Activated naive CD8-positive, alpha-beta T cell treated with anti-CD3 and anti-CD28 coated beads, Interleukin-2, amount 10 ng/mL, durations not matched to agents 7 days and 5 days (primary cell): ENCODE measurements at regions not wholly inside any gene's neighbourhood (a gene's known extent, or its start where the extent isn't known, plus 50 kb on each side); places are given as distances from the start of the nearest gene placed in this dataset.

Experiments
- ATAC-seq: fragments of 150-1000 bp; cut with Tn5 transposase; one replicate; pipeline ENCODE4 v1.10.0; 2021; ENCODE audit warnings: low read depth, moderate library complexity
- POLR2A ChIA-PET: fragments of 350-600 bp; sonication (Branson Sonifier 250); formaldehyde crosslinking; loops from one replicate; lab custom pipeline; 2021; ENCODE audit warnings: antibody characterized with exemption; lab: Charles Lee
- DNase-seq: peaks from one replicate; pipeline ENCODE4 v3.0.0; 2021
- H3K27ac Mint-ChIP-seq: one replicate; pipeline ENCODE4 v1.8.0; 2022; ENCODE audit warnings: mild to moderate bottlenecking, mixed read lengths
- H3K27me3 Mint-ChIP-seq: one replicate; pipeline ENCODE4 v1.8.0; 2022; ENCODE audit warnings: mild to moderate bottlenecking, moderate library complexity, mixed read lengths
- H3K36me3 Mint-ChIP-seq: one replicate; pipeline ENCODE4 v1.8.0; 2021; ENCODE audit warnings: mild to moderate bottlenecking, mixed read lengths
- H3K4me1 Mint-ChIP-seq: one replicate; pipeline ENCODE4 v1.8.0; 2021; ENCODE audit warnings: mixed read lengths
- H3K4me3 Mint-ChIP-seq: one replicate; pipeline ENCODE4 v1.8.0; 2022; ENCODE audit warnings: mild to moderate bottlenecking, moderate library complexity, mixed read lengths
- H3K9me3 Mint-ChIP-seq: one replicate; pipeline ENCODE4 v1.8.0; 2021; ENCODE audit warnings: mixed read lengths

- no peak for ATAC-seq
- Mint-ChIP-seq H3K4me1 (no peaks in the 10 kb centered on the region), H3K9me3 (no peaks in the 10 kb centered on the region), H3K36me3 (no peaks in the 10 kb centered on the region), H3K27me3 (peaks cover 2% of the 10 kb centered on the region), H3K27ac (no peak overlapping the region), H3K4me3 (no peak overlapping the region)
- DNase-seq = no peak
- POLR2A ChIA-PET = no interaction called here
Observed at GRCh38 chr3:70736009-70736408, 423.6 kb upstream of the MDFIC2 start.

DNA sequence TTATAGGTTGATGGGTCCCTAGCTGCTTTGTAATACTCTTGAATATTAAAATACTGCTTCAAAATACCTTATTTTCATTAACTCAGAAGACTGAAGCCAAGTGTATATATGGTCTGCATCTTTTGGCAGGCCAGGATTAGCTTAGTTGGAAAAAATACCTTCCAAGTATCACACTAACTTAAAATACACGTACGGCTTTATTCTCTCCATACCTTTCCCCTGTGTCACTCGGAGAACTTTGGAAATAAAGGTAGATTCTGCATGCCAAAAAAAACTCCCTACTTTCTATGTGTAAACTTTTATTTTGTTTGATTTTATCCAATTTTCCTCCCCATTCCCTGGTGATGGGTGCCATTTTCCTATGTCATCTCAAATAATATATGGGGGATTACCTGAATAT, 422.3 kb upstream of the MDFIC2 start:
- no peak for ATAC-seq
- Mint-ChIP-seq H3K27me3 (peaks cover 6% of the 10 kb centered on the region), H3K27ac (no peak overlapping the region), H3K36me3 (no peaks in the 10 kb centered on the region), H3K9me3 (no peaks in the 10 kb centered on the region), H3K4me1 (no peaks in the 10 kb centered on the region), H3K4me3 (no peak overlapping the region)
- no peak for DNase-seq
- POLR2A ChIA-PET = no interaction called here

DNA sequence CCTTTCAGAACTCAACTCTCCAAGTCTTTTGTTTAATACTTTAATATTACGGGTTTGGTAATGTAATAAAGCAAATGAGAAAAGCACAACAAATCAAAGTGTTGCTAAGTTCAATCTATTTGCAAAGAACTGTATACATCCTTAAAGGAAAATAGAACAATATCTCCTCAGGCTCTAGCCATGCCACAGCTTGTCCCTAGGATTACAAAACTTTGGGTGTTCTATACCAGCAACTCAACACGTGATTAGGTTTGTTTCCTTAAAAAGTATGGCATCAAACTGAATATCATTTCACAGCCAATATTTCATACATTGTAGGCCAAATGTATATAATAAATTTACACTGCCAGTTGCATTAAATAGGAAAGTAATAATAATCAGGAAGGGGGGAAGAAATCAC, 418.6 kb upstream of the MDFIC2 start:
- POLR2A ChIA-PET = no interaction called here
- H3K4me3 Mint-ChIP-seq = no peak overlapping the region
- ATAC-seq = no peak
- peaks cover 6% of the 10 kb centered on the region for H3K27me3 Mint-ChIP-seq
- H3K4me1 Mint-ChIP-seq = no peaks in the 10 kb centered on the region
- H3K9me3 Mint-ChIP-seq = no peaks in the 10 kb centered on the region
- H3K36me3 Mint-ChIP-seq = no peaks in the 10 kb centered on the region
- no peak for DNase-seq
- no peak overlapping the region for H3K27ac Mint-ChIP-seq

- no peak for DNase-seq
- no peaks in the 10 kb centered on the region for H3K9me3 Mint-ChIP-seq
- H3K27me3 Mint-ChIP-seq = peaks cover 6% of the 10 kb centered on the region
- H3K4me1 Mint-ChIP-seq = no peaks in the 10 kb centered on the region
- no peak overlapping the region for H3K4me3 Mint-ChIP-seq
- H3K36me3 Mint-ChIP-seq = no peaks in the 10 kb centered on the region
- POLR2A ChIA-PET = no interaction called here
- no peak overlapping the region for H3K27ac Mint-ChIP-seq
- no peak for ATAC-seq
Observed at GRCh38 chr3:70729845-70730244, 417.4 kb upstream of the MDFIC2 start.

GRCh38 chr3:70728311-70728710, 415.9 kb upstream of the MDFIC2 start:
- ATAC-seq = no peak
- Mint-ChIP-seq H3K36me3 (no peaks in the 10 kb centered on the region), H3K4me3 (no peak overlapping the region), H3K27me3 (peaks cover 6% of the 10 kb centered on the region), H3K9me3 (peaks cover 2% of the 10 kb centered on the region), H3K27ac (no peak overlapping the region), H3K4me1 (no peaks in the 10 kb centered on the region)
- POLR2A ChIA-PET = no interaction called here
- DNase-seq = no peak

DNA sequence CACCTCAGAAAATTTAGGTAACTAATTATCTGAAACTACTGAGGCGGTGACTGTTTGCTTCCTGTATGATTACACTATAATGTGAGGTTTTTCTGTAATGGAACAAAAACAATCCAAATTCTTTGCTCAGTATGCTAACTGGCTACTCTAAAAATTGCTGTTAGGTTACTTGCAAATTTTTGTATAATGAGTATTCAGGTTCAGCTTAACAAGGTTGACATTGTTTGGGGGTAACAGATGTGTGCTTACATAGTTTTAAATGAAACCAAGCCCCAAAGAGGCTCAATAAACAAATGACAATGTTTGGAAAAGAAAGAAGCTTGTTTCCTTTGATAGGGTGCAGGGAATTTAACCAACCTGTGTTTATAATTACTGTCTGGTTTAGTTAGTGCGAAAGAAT, 414.5 kb upstream of the MDFIC2 start:
- H3K27me3 Mint-ChIP-seq = peaks cover 6% of the 10 kb centered on the region
- no peak for DNase-seq
- POLR2A ChIA-PET = no interaction called here

DNA sequence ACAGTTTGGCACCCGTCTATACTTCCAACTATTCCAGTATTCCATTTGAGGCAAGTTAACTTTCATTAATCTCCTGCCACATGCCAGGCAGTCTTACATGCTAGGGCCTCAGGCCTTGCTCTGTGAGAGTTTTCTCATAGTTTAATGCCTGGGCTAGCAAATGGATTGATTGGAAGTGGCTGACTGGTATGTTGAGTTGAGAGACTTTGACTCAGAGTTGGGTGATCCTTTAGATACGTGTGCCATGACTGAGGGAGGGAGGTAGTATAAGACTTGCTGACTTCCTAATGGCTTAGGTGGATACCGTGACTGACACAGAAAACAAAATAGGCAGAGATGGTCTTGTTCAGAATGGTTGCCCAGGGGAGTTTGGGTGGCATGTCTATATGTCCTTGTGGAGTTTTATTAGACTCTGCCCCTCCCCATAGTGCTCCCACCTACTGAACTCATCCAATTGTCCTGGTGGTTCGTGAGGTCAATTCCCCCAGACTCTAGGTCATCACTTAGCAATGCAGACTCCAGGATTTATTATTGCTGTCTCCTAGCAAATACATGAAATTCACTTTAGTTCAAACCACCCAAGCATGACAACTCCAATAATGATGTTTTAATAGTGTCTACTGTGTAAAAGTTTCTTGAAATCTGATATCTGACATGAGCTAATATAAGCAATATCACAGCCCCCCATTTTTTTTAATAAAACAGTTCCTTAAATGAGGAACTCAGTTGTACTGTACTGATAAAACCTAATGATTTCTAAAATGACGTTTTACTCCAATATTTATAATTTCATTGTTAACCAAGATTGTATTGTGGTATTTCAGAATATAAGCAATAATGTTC, 413.9 kb upstream of the MDFIC2 start:
- POLR2A ChIA-PET = no interaction called here
- Mint-ChIP-seq H3K27ac (no peak overlapping the region), H3K27me3 (peaks cover 6% of the 10 kb centered on the region), H3K4me1 (no peaks in the 10 kb centered on the region), H3K9me3 (peaks cover 2% of the 10 kb centered on the region), H3K4me3 (no peak overlapping the region), H3K36me3 (no peaks in the 10 kb centered on the region)
- DNase-seq (no peak), ATAC-seq (no peak)

More for the DNA sequence above, 414.5 kb upstream of the MDFIC2 start:
- Mint-ChIP-seq H3K4me1 (no peaks in the 10 kb centered on the region), H3K9me3 (peaks cover 2% of the 10 kb centered on the region), H3K36me3 (no peaks in the 10 kb centered on the region), H3K4me3 (no peak overlapping the region), H3K27ac (no peak overlapping the region)
- no peak for ATAC-seq

DNA sequence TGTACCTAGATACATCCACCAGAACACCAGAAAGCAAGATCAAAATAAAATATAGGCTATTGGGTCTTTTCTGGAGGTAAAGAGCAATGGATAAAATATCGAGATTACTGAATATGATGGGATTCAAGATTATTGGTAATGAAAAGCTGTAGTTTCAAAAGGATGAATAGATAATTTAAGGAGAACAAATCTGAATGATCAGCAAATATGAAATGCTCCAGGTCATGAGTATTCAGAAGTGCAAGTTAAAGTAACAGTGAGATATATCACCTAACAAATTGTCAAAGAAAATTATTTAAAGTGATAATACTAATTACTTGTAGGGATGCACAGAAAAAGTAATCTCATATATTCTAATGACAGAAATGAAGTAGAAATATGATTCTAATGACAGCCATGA, 409.6 kb upstream of the MDFIC2 start:
- DNase-seq = no peak
- POLR2A ChIA-PET = no interaction called here
- no peaks in the 10 kb centered on the region for H3K4me1 Mint-ChIP-seq
- no peak overlapping the region for H3K4me3 Mint-ChIP-seq
- no peak for ATAC-seq
- H3K27ac Mint-ChIP-seq = no peak overlapping the region
- H3K9me3 Mint-ChIP-seq = peaks cover 2% of the 10 kb centered on the region
- no peaks in the 10 kb centered on the region for H3K36me3 Mint-ChIP-seq
- H3K27me3 Mint-ChIP-seq = peaks cover 3% of the 10 kb centered on the region

- Mint-ChIP-seq H3K36me3 (no peaks in the 10 kb centered on the region), H3K9me3 (peaks cover 9% of the 10 kb centered on the region), H3K27me3 (peaks cover 2% of the 10 kb centered on the region), H3K4me3 (no peak overlapping the region), H3K4me1 (no peaks in the 10 kb centered on the region), H3K27ac (no peak overlapping the region)
- ATAC-seq (no peak), DNase-seq (no peak)
- POLR2A ChIA-PET = no interaction called here
Observed at GRCh38 chr3:70716832-70717231, 404.4 kb upstream of the MDFIC2 start.

DNA sequence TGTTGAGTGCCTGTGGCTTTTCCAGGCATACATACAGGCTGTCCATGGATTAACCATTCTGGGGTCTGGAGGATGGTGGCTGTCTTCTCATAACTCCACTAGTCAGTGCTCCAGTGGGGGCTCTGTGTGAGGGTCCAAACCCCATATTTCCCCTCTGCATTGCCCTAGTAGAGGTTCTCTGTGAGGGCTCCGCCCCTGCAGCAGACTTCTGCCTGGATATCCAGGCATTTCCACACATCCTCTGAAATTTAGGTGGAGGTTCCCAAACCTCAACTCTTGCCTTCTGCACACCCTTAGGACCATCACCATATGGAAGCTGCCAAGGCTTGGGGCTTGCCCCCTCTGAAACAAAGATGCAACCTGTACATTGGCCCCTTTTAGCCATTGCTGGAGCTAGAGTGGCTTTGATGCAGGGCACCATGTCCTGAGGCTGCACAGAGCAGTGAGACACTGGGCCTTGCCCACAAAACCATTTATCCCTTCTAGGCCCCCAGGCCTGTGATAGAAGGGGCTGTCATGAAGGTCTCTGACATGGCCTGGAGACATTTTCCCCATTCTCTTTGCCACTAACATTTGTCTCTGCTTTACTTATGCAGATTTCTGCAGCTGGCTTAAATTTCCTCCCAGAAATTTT, 400.1 kb upstream of the MDFIC2 start:
- POLR2A ChIA-PET = no interaction called here
- H3K9me3 Mint-ChIP-seq = peaks cover 13% of the 10 kb centered on the region
- DNase-seq = no peak
- H3K27me3 Mint-ChIP-seq = peaks cover 2% of the 10 kb centered on the region
- no peak for ATAC-seq
- no peak overlapping the region for H3K4me3 Mint-ChIP-seq
- no peaks in the 10 kb centered on the region for H3K36me3 Mint-ChIP-seq
- no peak overlapping the region for H3K27ac Mint-ChIP-seq
- no peaks in the 10 kb centered on the region for H3K4me1 Mint-ChIP-seq

- no peak overlapping the region for H3K27ac Mint-ChIP-seq
- no peak overlapping the region for H3K4me3 Mint-ChIP-seq
- POLR2A ChIA-PET = no interaction called here
- H3K4me1 Mint-ChIP-seq = peaks cover 5% of the 10 kb centered on the region
- H3K27me3 Mint-ChIP-seq = peaks cover 18% of the 10 kb centered on the region
- H3K36me3 Mint-ChIP-seq = no peaks in the 10 kb centered on the region
- DNase-seq (no peak), ATAC-seq (no peak)
- peaks cover 2% of the 10 kb centered on the region for H3K9me3 Mint-ChIP-seq
Observed at GRCh38 chr3:70703305-70704102, 391.1 kb upstream of the MDFIC2 start.

DNA sequence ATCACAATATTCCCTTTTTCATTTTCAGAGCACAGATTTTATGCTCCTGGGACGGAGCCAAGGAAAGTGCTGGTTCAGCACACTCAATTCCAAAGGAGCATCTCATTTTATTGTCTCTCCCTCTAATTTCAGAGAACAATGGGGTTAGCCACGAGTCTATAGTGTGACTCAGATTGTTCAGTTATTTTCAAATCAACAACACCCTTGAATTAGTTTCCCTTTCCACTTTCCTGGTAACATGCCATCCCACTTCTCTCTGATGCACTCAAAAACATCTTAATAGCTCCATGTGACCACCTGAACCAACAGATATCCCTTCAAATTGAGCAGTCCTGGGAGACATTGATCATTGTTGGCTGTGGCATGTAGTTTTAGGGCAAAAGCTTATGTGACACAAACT, 389.7 kb upstream of the MDFIC2 start:
- H3K27me3 Mint-ChIP-seq = peaks cover 22% of the 10 kb centered on the region
- H3K4me1 Mint-ChIP-seq = peaks cover 5% of the 10 kb centered on the region
- POLR2A ChIA-PET = no interaction called here
- no peak for ATAC-seq
- H3K27ac Mint-ChIP-seq = no peak overlapping the region
- DNase-seq = no peak
- H3K9me3 Mint-ChIP-seq = peaks cover 2% of the 10 kb centered on the region
- H3K36me3 Mint-ChIP-seq = no peaks in the 10 kb centered on the region
- H3K4me3 Mint-ChIP-seq = no peak overlapping the region

- Mint-ChIP-seq H3K27me3 (peaks cover 4% of the 10 kb centered on the region), H3K27ac (no peak overlapping the region), H3K9me3 (peaks cover 4% of the 10 kb centered on the region), H3K4me3 (no peak overlapping the region), H3K4me1 (no peaks in the 10 kb centered on the region), H3K36me3 (no peaks in the 10 kb centered on the region)
- DNase-seq = no peak
- no peak for ATAC-seq
- POLR2A ChIA-PET = no interaction called here
Observed at GRCh38 chr3:70684701-70685100, 372.3 kb upstream of the MDFIC2 start.
